GM21360 (cell line): ENCODE measurements at regions not wholly inside any gene's neighbourhood (a gene's known extent, or its start where the extent isn't known, plus 50 kb on each side); places are given as distances from the start of the nearest gene placed in this dataset.

ENCODE experiments used
- ATAC-seq: cut with Tn5 transposase; IDR thresholded peaks from one replicate; pipeline ENCODE4 v1.9.1; 2021; ENCODE audit warnings: mild to moderate bottlenecking, moderate library complexity; ENCODE audit not compliant: unreplicated experiment

DNA sequence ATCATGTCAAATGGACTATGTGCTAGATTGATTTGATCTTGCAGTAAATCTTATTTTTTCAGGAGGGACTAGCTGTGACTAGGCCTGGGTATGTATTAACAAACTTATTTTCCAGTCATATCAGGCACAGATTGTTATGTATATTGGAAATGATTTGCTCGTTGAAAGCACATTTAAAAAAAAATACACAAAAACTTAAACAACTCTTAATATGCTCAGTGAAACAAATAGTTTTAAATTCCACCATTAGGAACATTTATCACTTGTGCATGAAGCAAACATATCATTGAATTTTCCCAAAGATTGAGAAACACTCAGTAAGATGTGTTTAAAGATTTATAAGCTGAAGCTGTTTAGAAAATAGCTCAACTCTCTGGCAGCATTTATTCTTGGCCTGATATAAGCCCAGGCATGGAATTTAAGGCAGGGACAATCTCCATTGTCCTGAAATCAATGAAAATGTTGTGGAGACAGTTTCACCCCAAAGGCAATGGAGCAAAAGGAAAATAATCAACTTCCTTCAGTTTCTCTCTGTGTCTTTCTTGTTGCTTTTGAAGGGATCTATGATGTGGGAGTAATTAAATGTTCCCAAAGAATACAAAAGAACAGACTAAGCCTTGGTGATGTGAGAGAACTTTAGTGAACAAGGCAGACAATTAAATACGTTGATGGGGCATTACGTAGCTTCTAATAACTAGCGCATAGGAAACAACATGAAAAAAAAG is 250.3 kb downstream of the GPR37 start:
- ATAC-seq, result no peak

DNA sequence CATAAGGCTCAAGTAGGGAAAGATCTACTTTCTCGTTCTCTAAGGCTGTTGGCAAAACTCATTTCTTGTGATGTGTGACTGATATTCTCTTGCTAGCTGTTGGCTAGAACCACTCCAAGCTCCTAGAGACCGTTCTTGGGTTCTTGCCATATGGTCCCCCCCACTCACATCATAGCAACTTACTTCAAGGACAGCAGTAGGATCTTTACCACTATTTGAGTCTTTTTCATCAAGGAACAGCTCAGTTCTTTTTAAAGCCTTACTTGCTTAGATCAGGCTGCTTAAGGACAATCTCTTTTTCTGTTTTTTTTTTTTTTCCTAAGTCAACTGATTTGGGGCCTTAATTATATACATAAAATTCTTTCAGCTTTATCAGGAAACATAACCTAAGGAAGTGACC is 251.1 kb downstream of the GPR37 start:
- ATAC-seq, result no peak

DNA sequence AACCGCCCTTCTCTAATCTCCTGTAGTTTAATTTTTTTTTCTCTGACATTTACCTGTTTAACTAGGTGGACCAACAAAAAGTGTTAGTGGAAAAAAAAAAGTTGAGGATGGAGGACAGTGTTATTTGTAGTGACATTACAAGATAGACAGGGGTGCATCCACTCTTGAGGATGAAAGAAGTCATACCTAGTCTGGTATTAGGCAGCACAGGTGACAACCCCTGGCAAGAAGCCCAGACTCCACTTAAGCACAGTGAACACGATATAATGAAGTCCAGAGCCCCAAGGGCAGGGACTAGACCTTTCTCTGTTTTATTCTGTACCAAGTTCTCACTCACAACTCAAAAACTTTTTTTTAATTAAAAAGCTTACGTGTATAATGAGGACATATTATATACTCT is 268.4 kb downstream of the GPR37 start:
- no peak for ATAC-seq

DNA sequence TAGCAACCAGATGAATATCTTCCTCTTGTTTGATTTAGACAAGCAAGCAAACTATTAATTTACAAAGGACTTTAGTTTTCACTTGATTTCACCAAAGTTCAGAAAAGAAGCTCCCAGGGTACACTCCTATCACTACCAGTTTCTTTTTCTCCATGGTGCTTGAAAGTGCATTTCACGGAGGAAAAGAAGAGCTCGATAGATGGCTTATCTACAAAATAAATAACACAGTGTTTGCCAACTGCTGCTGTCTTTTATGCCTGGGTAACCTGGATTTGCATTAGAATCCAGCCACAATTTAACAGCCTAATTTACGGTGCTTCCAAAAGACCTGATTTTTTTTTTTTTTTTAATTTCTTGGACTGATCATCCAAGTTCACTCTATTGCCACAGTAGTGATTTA is 275.7 kb downstream of the GPR37 start:
- no peak for ATAC-seq

DNA sequence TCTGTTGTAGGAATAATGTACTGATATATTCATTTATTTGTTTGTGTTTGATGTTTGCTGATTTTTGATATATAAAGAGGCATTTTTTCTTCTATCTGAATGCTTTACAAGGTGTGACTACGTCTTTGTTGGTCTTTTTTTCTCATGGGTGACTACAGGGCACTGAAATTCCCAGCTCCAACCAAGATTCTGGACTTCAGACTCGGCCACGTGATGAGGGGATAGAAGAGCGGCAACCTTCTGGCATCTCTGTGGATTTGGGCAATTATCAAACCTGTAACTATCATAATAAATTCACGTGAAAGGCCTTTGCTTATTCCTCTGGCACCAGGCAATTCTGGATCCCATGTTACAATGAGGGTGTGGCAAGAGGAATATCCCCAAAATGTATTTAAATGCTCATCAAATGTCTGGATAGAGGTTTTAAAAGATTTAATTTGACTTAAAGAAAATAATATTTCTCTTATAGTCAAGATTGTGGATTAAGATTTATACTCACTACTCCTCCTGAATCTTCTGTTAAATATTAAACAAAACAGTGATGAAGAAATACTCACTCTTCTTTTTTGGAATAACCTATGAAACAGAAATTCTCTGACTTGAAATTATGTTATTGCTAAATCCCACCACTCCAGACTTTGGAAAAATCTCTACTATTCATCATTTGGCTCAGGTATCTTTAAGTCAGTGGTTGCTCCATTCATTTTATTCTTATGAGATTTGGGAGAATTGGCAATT is 276.3 kb downstream of the GPR37 start:
- ATAC-seq, result no peak

DNA sequence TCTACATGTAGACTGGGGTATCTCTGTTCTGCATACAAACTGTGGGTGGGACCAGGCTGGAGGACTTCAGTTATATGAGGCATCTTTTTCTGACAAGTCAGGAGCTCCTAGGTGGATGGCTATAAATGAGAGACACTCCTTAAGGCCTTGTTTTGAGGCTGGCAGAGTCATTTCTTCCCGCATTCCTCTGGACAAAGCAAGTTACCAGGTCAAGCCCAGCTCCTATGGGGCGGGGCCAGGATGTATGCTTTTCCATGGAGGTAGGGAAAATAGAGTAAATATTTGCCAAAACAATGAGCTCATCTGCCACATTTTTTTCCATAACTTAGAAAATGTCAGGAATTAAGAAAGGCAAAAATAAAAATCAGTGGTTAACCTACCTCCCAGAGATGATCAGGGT is 283.4 kb downstream of the GPR37 start:
- no peak for ATAC-seq

DNA sequence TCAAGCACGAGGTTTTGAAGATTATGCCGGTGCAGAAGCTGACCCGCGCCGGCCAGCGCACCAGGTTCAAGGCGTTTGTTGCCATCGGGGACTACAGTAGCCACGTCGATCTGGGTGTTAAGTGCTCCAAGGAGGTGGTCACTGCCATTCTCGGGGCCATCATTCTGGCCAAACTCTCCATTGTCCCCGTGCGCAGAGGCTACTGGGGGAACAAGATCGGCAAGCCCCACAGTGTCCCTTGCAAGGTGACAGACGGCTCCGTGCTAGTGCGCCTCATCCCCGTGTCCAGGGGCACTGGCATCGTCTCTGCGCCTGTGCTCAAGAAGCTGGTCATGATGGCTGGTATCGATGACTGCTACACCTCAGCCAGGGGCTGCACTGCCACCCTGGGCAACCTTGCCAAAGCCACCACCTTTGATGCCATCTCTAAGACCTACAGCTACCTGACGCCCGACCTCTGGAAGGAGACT is 284.7 kb downstream of the GPR37 start:
- ATAC-seq, result no peak

DNA sequence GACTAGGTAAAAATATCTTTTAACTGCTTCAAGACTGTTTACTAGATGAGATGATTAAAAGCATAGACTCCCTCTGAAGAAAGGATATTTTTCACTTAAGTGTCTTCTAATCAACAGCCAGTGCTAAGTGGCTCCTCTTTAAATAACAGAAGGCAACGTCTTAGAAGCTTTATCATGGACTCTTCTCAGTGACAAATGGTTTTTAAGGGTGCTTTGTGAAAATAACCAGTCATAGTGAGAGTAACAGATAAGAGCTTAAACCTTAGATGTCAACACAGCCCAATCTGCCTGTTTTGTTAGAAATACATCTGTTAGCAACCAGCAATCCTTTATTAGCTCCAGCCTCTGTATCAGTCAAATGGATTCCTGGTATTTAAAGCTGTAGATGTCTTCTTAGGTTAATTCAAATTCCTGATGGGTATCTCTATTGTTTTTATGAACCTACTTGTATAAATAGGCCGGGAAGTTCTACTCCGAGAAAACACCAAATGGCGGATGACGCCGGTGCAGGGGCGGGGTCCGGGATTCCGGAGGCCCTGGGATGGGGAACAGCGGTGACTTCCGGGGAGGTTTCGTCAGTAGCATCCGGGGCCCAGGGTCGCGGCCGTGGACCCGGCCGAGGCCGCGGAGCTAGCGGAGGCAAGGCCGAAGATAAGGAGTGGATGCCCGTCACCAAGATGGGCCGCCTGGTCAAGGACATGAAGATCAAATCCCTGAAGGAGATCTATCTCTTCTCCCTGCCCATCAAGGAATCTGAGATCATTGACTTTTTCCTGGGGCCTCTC is 285.4 kb downstream of the GPR37 start:
- ATAC-seq, result no peak

DNA sequence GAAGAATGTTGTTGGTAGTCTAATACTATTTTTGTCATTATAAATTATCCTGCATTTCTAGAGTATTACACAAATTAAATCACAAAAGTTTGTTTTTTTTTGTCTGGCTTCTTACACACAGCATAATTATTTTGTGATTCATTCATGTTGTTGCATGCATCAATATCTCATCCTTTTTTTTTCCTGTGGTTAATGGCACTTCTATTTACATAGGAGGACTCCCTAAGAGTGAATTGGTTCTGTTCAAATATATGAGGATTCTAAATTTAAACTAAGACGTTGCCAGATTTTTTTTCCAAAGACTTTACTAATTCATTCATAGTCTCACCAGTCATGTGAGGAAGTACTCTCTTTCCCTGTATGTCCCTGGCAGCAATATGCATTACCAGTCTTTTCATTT is 303.3 kb downstream of the GPR37 start:
- ATAC-seq, result no peak

DNA sequence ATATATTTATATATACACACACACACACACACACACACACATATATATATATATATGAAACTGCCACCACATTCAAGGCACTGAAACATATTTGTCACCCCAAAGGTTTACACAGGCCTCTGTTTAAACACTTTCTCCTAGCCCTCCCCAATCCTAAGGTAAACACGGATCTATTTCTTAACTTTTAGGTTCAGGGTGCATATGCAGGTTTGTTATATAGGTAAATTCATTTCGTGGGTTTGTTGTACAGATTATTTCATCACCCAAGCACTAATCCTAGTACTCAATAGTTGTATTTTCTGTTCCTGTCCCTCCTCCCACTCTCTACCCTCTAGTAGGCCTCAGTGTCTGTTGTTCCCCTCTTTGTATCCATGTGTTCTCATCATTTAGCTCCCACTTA is 305.0 kb downstream of the GPR37 start:
- ATAC-seq, result no peak

DNA sequence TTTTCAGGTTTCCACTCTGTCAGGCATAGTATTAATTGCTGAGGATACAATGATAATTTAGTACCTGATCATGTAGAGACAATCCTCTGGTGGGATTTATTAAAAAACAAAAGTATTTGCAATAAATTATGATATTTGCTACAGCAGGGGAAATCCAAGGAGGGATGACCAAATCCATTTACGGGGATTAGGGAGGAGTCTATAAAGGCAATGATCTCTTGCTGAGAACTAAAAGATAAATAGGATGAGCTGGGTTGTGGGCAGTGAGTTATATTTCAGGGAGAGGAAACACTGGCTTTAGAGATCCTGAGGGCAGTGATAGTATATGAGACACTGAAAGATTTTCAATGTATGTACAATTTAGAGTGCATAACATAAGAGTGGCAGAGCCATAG is 305.5 kb downstream of the GPR37 start:
- ATAC-seq, result no peak

DNA sequence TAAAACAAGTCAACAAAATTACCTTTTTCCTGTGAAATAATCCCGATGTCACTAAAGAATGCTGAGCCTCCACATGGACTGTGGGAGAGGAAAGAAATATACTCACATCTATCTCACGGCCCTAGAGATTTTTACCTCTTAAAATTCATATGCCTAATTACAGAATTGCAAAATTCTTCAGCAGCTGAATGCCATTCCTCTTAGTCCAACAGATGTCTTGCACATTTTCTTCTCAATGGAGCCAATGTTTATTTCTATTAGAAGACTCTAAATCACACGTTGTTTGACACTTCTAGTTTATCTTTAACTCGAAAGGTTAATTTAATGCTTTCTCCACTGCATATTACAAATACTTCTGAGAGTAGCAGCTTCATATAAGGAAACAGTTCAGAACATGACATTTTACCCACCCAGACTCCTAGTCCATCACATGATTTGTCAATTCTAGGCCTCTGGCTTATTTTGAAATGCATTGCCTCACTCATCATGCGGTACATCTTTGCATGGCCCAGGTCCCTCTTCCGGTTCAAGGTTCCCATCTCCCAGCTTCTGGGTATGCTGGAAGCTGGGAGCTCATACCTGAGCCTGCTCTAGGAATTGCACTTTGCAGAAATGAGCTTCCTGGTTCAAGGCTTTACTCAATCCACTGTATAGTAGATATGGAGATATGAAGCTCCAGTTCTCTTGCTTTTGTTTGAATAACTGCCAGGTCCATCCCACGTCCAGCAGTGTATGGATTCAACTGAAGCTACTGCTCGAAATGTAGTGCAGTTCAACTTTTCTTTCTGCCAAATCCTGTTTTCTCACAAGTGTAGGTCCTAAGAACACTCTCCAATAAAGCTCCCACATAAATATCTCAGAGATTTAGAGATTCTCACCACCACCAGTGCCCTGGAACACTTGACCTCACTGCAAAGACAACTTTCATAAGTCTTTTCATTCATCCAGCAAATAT is 306.2 kb downstream of the GPR37 start:
- ATAC-seq, result no peak

DNA sequence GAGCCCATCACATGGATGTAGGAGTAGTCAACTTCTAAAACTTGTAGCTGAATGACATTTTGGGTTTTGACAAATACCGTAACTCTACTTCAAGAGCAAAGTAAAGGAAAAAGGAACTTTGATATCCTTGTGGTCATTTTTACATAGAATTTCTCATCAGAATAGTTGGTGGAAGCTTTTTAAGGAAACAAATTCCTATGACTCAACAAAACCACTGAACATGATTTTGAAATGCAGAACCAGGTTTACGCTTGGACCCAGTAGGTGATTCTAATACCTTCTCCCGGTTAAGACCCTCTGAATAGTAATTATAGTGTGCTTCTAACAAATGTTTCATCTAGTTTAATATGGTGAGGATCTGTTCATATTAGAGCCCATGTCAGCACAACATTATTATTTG is 307.8 kb downstream of the GPR37 start:
- no peak for ATAC-seq

DNA sequence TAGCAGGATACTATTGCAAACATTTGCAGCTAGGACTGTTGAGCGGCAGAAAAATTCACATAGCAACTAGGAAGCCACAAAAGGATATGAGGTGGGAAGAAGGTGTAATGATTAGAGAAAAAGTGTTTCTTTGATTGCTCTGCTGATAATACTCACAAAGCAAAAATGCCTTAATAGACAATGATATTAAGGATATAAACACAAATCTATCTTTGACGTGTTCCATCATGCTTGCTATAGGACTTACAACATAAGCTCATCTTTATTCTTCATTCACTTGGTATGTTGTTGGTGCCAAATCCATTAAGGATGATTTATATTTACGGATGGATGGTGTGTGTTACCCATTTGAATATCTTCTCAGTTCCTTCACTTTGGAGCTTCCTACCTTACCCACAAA is 309.3 kb downstream of the GPR37 start:
- ATAC-seq, result no peak

DNA sequence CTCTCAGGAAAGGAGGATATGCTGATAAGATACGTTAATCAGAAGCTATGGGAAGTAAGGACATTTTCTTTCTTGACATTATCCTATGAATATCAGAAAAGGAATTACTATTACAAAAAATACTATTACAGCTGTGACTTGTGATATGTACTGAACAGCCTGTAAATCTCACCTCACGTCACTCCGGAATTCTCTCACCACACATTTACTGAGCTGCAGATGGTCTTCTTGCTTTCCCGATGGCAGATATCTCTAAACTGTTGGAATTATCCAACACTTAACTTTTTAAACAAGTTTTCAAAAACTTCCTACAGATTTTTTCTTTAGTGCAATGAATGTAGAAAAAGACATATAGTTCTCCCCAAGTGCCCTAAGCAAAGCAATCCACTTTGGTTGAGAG is 313.4 kb downstream of the GPR37 start:
- no peak for ATAC-seq

DNA sequence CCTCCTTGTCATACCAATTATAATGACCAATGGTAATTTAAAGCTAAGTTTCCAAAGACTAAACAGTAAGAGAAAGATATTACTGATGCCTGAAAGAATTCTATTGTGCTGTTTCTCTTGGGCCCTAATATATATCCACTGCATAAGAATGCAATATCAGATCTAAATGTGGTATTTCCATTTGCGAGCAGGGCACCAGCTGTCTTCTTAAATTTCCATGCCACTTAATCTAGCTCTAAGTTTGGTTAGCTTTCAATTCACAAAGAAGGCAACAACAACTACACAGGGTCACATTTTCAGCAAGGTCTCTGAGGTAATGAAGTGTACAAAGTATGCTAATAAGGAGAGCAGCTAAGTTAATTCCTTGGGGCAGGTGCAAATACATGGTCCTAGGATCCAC is 315.7 kb downstream of the GPR37 start:
- ATAC-seq, result no peak

DNA sequence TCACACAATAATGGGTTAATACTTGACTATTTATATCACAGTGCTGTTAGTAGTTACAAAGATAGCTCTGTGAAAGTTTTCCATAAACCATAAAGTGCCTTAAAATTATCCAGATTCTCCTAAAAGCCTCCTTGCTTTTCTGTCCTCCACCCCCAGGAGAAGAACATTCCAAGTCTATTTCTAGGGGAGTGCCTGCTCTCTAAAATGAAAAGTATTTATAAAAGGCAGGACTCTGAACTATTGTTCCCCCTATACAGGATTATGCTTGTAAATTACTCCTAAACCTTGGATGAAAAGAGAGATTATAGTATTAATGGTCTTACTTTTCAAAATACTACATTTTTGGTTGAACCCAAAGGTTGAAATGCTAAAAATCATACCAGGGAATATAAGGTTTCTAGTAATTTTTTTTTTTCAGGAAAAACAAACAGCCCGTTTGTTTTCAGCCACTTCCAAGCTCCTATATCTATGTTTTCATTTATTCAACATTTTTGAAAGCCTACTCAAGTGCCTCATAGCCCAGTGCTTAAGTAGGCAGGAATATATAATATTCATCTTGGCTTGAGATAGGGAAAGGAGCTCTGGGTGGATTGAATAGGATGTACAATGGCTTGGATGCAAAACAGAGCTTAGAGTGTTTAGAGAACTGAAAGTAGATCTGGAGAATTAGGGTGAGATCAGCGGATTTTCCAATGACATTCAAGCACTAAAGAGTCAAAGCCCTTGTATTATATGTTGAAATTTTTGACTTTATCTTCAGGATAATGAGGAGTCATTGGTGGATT is 320.7 kb downstream of the GPR37 start:
- ATAC-seq, result no peak

DNA sequence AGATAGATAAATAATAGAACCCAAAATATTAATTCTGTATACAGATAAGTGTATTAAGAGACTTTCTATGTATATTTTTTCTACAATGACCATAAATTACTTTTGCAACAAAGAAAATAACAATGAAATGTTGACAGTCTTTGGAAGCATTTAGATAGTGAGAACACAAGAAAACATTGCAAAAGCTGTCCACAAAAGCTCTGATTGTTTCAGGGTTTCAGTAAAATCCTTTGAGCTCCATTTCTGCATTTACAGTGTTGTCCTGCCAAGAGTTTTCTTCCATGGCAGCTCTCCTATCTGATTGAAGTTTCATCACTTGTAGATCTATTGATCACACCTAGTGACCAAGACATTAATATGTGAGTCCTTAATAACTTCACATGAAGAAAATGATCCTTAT is 321.8 kb downstream of the GPR37 start:
- ATAC-seq, result no peak

DNA sequence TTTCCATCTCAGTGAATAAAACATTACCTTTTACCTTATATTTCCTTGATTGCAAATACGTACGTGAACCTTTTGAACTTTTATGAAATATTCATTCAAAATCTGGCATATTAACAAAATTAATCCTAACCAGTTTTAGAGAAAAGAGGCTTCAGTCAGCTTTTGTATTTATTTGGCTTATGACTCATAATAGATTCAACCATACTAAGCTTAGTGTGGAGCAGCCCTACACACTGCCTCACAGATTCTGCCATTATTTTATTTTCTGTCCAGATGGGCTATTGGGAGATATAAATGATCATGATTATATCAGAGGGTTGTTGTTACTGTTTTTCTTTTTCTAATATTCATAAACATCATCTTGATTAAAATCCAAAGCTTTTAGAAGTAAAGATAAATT is 325.5 kb downstream of the GPR37 start:
- no peak for ATAC-seq

DNA sequence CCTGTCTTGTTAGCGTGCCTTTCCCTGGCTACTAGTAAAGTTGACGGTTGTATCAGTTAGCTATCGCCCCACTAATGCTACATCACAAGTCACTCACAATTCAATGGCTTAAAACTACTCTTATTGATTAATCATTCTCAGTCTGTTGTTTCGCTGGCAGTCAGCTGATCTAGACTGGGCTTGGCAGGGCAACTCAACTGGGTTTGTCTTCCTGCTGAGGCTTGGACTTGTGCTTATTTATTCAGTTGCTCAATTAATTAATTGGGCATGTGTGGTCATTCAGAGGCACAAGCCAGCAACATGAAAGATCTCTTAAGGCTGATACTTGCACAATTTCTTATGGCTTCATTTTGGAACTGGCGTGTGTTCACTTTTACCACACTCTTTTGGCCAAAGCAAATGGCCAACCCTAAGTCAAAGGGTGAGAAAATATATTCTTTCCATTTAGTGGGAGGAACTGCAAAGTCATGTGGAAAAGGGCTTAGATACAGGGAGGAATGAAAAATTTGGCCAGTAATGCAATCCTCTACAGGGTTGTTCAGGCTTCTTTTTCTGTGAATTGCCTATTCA is 333.5 kb downstream of the GPR37 start:
- no peak for ATAC-seq
